ENCODE measurements at regions not wholly inside any gene's neighbourhood (a gene's known extent, or its start where the extent isn't known, plus 50 kb on each side); places are given as distances from the start of the nearest gene placed in this dataset.

GRCh38 chr1:112242470-112242869, 153.5 kb upstream of the CTTNBP2NL start:
- H3K36me3 ChIP-seq, result no peaks in the 10 kb centered on the region
- H3K27me3 ChIP-seq, result no peaks in the 10 kb centered on the region
- intact Hi-C loops (cut with DNase I), result no loop called here
- H3K4me3 ChIP-seq, result no peak overlapping the region
- no peak for DNase-seq
- no peaks in the 10 kb centered on the region for H3K9me3 ChIP-seq
- no peaks in the 10 kb centered on the region for H3K4me1 ChIP-seq
- H3K9ac ChIP-seq (ENCODE audit: low read depth in 2 of 2, low read length in 2 of 2), result no peak overlapping the region
- no peak overlapping the region for H3K27ac ChIP-seq
- TF ChIP-seq CTCF (IDR thresholded peaks at IDR 0.05), result no peak

GRCh38 chr1:112244131-112244530, 151.9 kb upstream of the CTTNBP2NL start:
- no peaks in the 10 kb centered on the region for H3K36me3 ChIP-seq
- H3K27ac ChIP-seq, result no peak overlapping the region
- intact Hi-C loops (cut with DNase I), result no loop called here
- H3K4me3 ChIP-seq, result no peak overlapping the region
- H3K9me3 ChIP-seq, result no peaks in the 10 kb centered on the region
- DNase-seq, result no peak
- H3K27me3 ChIP-seq, result no peaks in the 10 kb centered on the region
- no peak for TF ChIP-seq CTCF (IDR thresholded peaks at IDR 0.05)
- no peak overlapping the region for H3K9ac ChIP-seq (ENCODE audit: low read depth in 2 of 2, low read length in 2 of 2)
- H3K4me1 ChIP-seq, result no peaks in the 10 kb centered on the region

- no peaks in the 10 kb centered on the region for H3K9me3 ChIP-seq
- no peak for DNase-seq
- no peak overlapping the region for H3K27ac ChIP-seq
- intact Hi-C loops (cut with DNase I), result no loop called here
- H3K9ac ChIP-seq (ENCODE audit: low read depth in 2 of 2, low read length in 2 of 2), result no peak overlapping the region
- no peaks in the 10 kb centered on the region for H3K4me1 ChIP-seq
- TF ChIP-seq CTCF (IDR thresholded peaks at IDR 0.05), result no peak
- no peaks in the 10 kb centered on the region for H3K36me3 ChIP-seq
- no peaks in the 10 kb centered on the region for H3K27me3 ChIP-seq
- no peak overlapping the region for H3K4me3 ChIP-seq
Observed at GRCh38 chr1:112245114-112245513, 150.9 kb upstream of the CTTNBP2NL start.

- TF ChIP-seq CTCF (IDR thresholded peaks at IDR 0.05), result no peak
- no peak for DNase-seq
- Histone ChIP-seq H3K27me3 (no peaks in the 10 kb centered on the region), H3K9me3 (no peaks in the 10 kb centered on the region), H3K4me3 (no peak overlapping the region), H3K36me3 (no peaks in the 10 kb centered on the region), H3K9ac (ENCODE audit: low read depth in 2 of 2, low read length in 2 of 2) (no peak overlapping the region), H3K27ac (no peak overlapping the region), H3K4me1 (no peaks in the 10 kb centered on the region)
- intact Hi-C loops (cut with DNase I), result no loop called here
Observed at GRCh38 chr1:112247036-112247597, 148.9 kb upstream of the CTTNBP2NL start.

GRCh38 chr1:112247961-112248360, 148.1 kb upstream of the CTTNBP2NL start:
- Histone ChIP-seq H3K4me1 (no peaks in the 10 kb centered on the region), H3K4me3 (no peak overlapping the region), H3K27me3 (no peaks in the 10 kb centered on the region), H3K27ac (no peak overlapping the region), H3K36me3 (no peaks in the 10 kb centered on the region), H3K9me3 (no peaks in the 10 kb centered on the region), H3K9ac (ENCODE audit: low read depth in 2 of 2, low read length in 2 of 2) (no peak overlapping the region)
- DNase-seq, result no peak
- intact Hi-C loops (cut with DNase I), result no loop called here
- no peak for TF ChIP-seq CTCF (IDR thresholded peaks at IDR 0.05)
